ENCODE measurements at regions not wholly inside any gene's neighbourhood (a gene's known extent, or its start where the extent isn't known, plus 50 kb on each side); places are given as distances from the start of the nearest gene placed in this dataset.

- no peak for TF ChIP-seq CTCF (conservative IDR thresholded peaks at IDR 0.05; ENCODE audit: low read length)
- TF ChIP-seq EZH2phosphoT487 (IDR thresholded peaks at IDR 0.05; ENCODE audit: borderline replicate concordance) = no peak
These were observed 190.7 kb downstream of the OR13H1 start for GRCh38 chrX:131734621-131735020.

Measured in Loucy (cell line).